HCT116 (cell line): ENCODE measurements at regions not wholly inside any gene's neighbourhood (a gene's known extent, or its start where the extent isn't known, plus 50 kb on each side); places are given as distances from the start of the nearest gene placed in this dataset.

Experiments
- ATAC-seq: fragments of 200-7000 bp; cut with Tn5 transposase; 2 replicates; pipeline ENCODE4 v1.9.1; 2020; ENCODE audit warnings: mild to moderate bottlenecking, moderate library complexity
- BruUV-seq: library from RNA; stranded (reverse); fragments of 400-500 nt; replicated peaks from 2 replicates; lab custom pipeline; 2021; lab: Mats Ljungman, UMichigan
- CTCF ChIA-PET: fragments of 300-600 bp; sonication (Branson Sonifier 250); formaldehyde crosslinking; loops from one replicate; lab custom pipeline; 2021; ENCODE audit warnings: antibody characterized with exemption; lab: Charles Lee
- POLR2A ChIA-PET: fragments of 300-600, 350-600 bp; sonication (Branson Sonifier 250); formaldehyde crosslinking; loops from one replicate; lab custom pipeline; 2021; ENCODE audit warnings: antibody characterized with exemption; lab: Charles Lee
- RAD21 ChIA-PET, 2 experiments: fragments of 300-600 bp; sonication (Branson Sonifier 250); formaldehyde crosslinking; loops; one replicate each; lab custom pipeline; 2023; ENCODE audit warnings: low total read pairs in 2 of 2; ENCODE audit not compliant: uncharacterized antibody in 2 of 2, unreplicated experiment in 2 of 2, low non-redundant PET in 1 of 2; lab: Charles Lee
- DNase-seq: peaks from one replicate; pipeline ENCODE4 v3.0.0-alpha.2; 2010; ENCODE audit warnings: low read depth, low spot score
- H2AFZ ChIP-seq: fragments of 200-600 bp; shearing (Covaris generic), sonication (generic); 2 replicates; pipeline ENCODE4 v1.6.1; 2017; ENCODE audit warnings: low read depth, mixed run types, mixed read lengths, antibody characterized with exemption, low read length; ENCODE audit not compliant: poor library complexity, severe bottlenecking
- H3K27ac ChIP-seq: 2 replicates; pipeline ENCODE4 v1.5.1; 2012; ENCODE audit warnings: low read depth, low read length
- H3K27me3 ChIP-seq: fragments of 200-600 bp; sonication (generic); 2 replicates; pipeline ENCODE4 v1.6.1; 2016; ENCODE audit warnings: mixed run types, low read length, mixed read lengths; ENCODE audit not compliant: insufficient read depth
- H3K36me3 ChIP-seq, 2 experiments: fragments of 200-500 bp in 1 of 2; fragments of 200-600 bp in 1 of 2; sonication (Bioruptor generic) in 1 of 2; sonication (generic) in 1 of 2; 2 replicates each; pipeline versions ENCODE4 v1.5.1 to v1.6.1; 2014 to 2016; ENCODE audit warnings: low read length in 2 of 2, inconsistent platforms in 1 of 2, mixed read lengths in 1 of 2, mixed run types in 1 of 2; ENCODE audit not compliant: insufficient read depth in 2 of 2, control insufficient read depth in 1 of 2
- H3K4me1 ChIP-seq, 2 experiments: fragments of 200-600 bp in 1 of 2; sonication (generic) in 1 of 2; 2 replicates each; pipeline versions ENCODE4 v1.5.1 to v1.6.1; 2012 to 2017; ENCODE audit warnings: low read length in 2 of 2, inconsistent platforms in 1 of 2, mild to moderate bottlenecking in 1 of 2, mixed read lengths in 1 of 2, mixed run types in 1 of 2, moderate library complexity in 1 of 2; ENCODE audit not compliant: insufficient read depth in 2 of 2, control insufficient read depth in 1 of 2
- H3K4me2 ChIP-seq: fragments of 200-600 bp; sonication (generic); 2 replicates; pipeline ENCODE4 v1.6.1; 2017; ENCODE audit warnings: mixed run types, low read length, mixed read lengths
- H3K4me3 ChIP-seq, 2 experiments: fragments of 200-600 bp in 1 of 2; sonication (generic) in 1 of 2; replicated peaks in 1 of 2; 2 replicates each; pipeline ENCODE4 v1.5.1; 2011 to 2016; ENCODE audit warnings: low read length in 2 of 2, control low read depth in 1 of 2, low read depth in 1 of 2, mild to moderate bottlenecking in 1 of 2, mixed read lengths in 1 of 2, mixed run types in 1 of 2
- H3K79me2 ChIP-seq: fragments of 200-600 bp; sonication (generic); 2 replicates; pipeline ENCODE4 v1.6.1; 2017; ENCODE audit warnings: mild to moderate bottlenecking, mixed run types, low read length, moderate library complexity, mixed read lengths; ENCODE audit not compliant: insufficient read depth
- H3K9ac ChIP-seq: fragments of 200-600 bp; sonication (generic); 2 replicates; pipeline ENCODE4 v1.6.1; 2016; ENCODE audit warnings: low read length, mixed read lengths
- H3K9me2 ChIP-seq: fragments of 200-600 bp; sonication (generic), shearing (Covaris generic); 2 replicates; pipeline ENCODE4 v1.6.1; 2017; ENCODE audit warnings: mixed run types, mild to moderate bottlenecking, moderate library complexity; ENCODE audit not compliant: insufficient read depth
- H3K9me3 ChIP-seq, 2 experiments: fragments of 200-500 bp in 1 of 2; fragments of 200-600 bp in 1 of 2; sonication (Bioruptor generic) in 1 of 2; sonication (generic) in 1 of 2; 2 replicates each; pipeline ENCODE4 v1.6.1; 2014 to 2017; ENCODE audit warnings: low read length in 2 of 2, mixed read lengths in 2 of 2, inconsistent platforms in 1 of 2, low read depth in 1 of 2, mild to moderate bottlenecking in 1 of 2, mixed run types in 1 of 2, moderate library complexity in 1 of 2; ENCODE audit not compliant: control insufficient read depth in 1 of 2, insufficient read depth in 1 of 2
- H4K20me1 ChIP-seq: fragments of 200-600 bp; sonication (generic), shearing (Covaris generic); 2 replicates; pipeline ENCODE4 v1.6.1; 2017; ENCODE audit warnings: mixed run types, mild to moderate bottlenecking, moderate library complexity; ENCODE audit not compliant: insufficient read depth
- ATF3 ChIP-seq: IDR thresholded peaks from 2 replicates; pipeline ENCODE4 v1.6.1; 2012
- CTCF ChIP-seq, 3 experiments: fragments of 200-600 bp in 1 of 3; sonication (generic) in 1 of 3; IDR thresholded peaks in 2 of 3; conservative IDR thresholded peaks in 1 of 3; 2 replicates each; pipeline ENCODE4 v1.5.1; 2012 to 2017; ENCODE audit warnings: low read depth in 2 of 3, low read length in 2 of 3, antibody characterized with exemption in 1 of 3, borderline replicate concordance in 1 of 3, control low read depth in 1 of 3, mild to moderate bottlenecking in 1 of 3, mixed read lengths in 1 of 3, mixed run types in 1 of 3, moderate library complexity in 1 of 3; ENCODE audit not compliant: insufficient read depth in 1 of 3
- EGR1 ChIP-seq: IDR thresholded peaks from 2 replicates; pipeline ENCODE4 v1.6.1; 2012; ENCODE audit warnings: low read depth
- RAD21 ChIP-seq: IDR thresholded peaks from 2 replicates; pipeline ENCODE4 v1.6.1; 2012; ENCODE audit warnings: low read depth, mild to moderate bottlenecking
- SIN3A ChIP-seq: IDR thresholded peaks from 2 replicates; pipeline ENCODE4 v1.6.1; 2012; ENCODE audit warnings: low read depth
- SP1 ChIP-seq: IDR thresholded peaks from 2 replicates; pipeline ENCODE4 v1.6.1; 2012; ENCODE audit warnings: low read depth
- SRF ChIP-seq: IDR thresholded peaks from 2 replicates; pipeline ENCODE4 v1.6.1; 2012; ENCODE audit warnings: low read depth
- ZBTB33 ChIP-seq: IDR thresholded peaks from 2 replicates; pipeline ENCODE4 v1.6.1; 2011; ENCODE audit warnings: mild to moderate bottlenecking, low read length, moderate library complexity; ENCODE audit not compliant: insufficient replicate concordance; ENCODE audit errors: extremely low read depth
- ZFX ChIP-seq: fragments of 450-650 bp; IDR thresholded peaks from 2 replicates; pipeline ENCODE4 v1.6.1; 2017
- intact Hi-C: fragments of 100-400 bp; cut with micrococcal nuclease; formaldehyde crosslinking; loops from 2 replicates; pipeline ENCODE4 v1.10.0; 2022

GRCh38 chr3:187531831-187532230 is 138.4 kb downstream of the SST start:
- Histone ChIP-seq H3K79me2 (no peaks in the 10 kb centered on the region), H4K20me1 (no peaks in the 10 kb centered on the region), H3K9ac (no peak overlapping the region), H3K27me3 (peaks cover 50% of the 10 kb centered on the region), H3K4me3 (no peak overlapping the region), H2AFZ (no peak overlapping the region), H3K9me2 (no peaks in the 10 kb centered on the region), H3K9me3 (no peaks in the 10 kb centered on the region), H3K4me2 (no peak overlapping the region), H3K36me3 (no peaks in the 10 kb centered on the region), H3K4me1 (no peaks in the 10 kb centered on the region), H3K27ac (no peak overlapping the region)
- ChIA-PET RAD21 (no interaction called here), POLR2A (no interaction called here), CTCF (no interaction called here)
- ATAC-seq (no peak), DNase-seq (no peak)
- intact Hi-C loops, result no loop called here
- BruUV-seq, result no TSS peak
- TF ChIP-seq EGR1 (no peak), SRF (no peak), RAD21 (no peak), ATF3 (no peak), SIN3A (no peak), ZFX (no peak), CTCF (IDR thresholded peaks at IDR 0.05 in 2 of 3, conservative IDR thresholded peaks at IDR 0.05 in 1 of 3; ENCODE audit: borderline replicate concordance in 1 of 3, insufficient read depth in 1 of 3, low read depth in 2 of 3, low read length in 2 of 3) (no peak), ZBTB33 (no peak), SP1 (no peak)
